Urinary bladder (tissue), 3 donors: ENCODE measurements at regions not wholly inside any gene's neighbourhood (a gene's known extent, or its start where the extent isn't known, plus 50 kb on each side); places are given as distances from the start of the nearest gene placed in this dataset.

Experiments
- DNase-seq: peaks from one replicate; pipeline ENCODE4 v3.0.0-alpha.2; 2015; ENCODE audit errors: extremely low spot score
- H3K27ac ChIP-seq: one replicate; pipeline ENCODE4 v1.5.1; 2013; ENCODE audit warnings: low read depth, mild to moderate bottlenecking, moderate library complexity
- H3K36me3 ChIP-seq: one replicate; pipeline ENCODE4 v1.6.1; 2013; ENCODE audit warnings: mild to moderate bottlenecking, moderate library complexity; ENCODE audit not compliant: insufficient read depth
- H3K4me1 ChIP-seq: one replicate; pipeline ENCODE4 v1.6.1; 2013; ENCODE audit warnings: mild to moderate bottlenecking, moderate library complexity; ENCODE audit not compliant: insufficient read depth
- H3K4me3 ChIP-seq: one replicate; pipeline ENCODE4 v1.5.1; 2013; ENCODE audit warnings: low read depth, low read length
- WGBS: extraction: QIAGEN DNeasy Blood & Tissue Kit; methylation state at CpG from one replicate; pipeline ENCODE4 v1.1.7; 2013; 5-methylcytosine and 5-hydroxymethylcytosine counted together
- donor health status: healthy with polysubstance abuse.
- donor health status: healthy.

DNA sequence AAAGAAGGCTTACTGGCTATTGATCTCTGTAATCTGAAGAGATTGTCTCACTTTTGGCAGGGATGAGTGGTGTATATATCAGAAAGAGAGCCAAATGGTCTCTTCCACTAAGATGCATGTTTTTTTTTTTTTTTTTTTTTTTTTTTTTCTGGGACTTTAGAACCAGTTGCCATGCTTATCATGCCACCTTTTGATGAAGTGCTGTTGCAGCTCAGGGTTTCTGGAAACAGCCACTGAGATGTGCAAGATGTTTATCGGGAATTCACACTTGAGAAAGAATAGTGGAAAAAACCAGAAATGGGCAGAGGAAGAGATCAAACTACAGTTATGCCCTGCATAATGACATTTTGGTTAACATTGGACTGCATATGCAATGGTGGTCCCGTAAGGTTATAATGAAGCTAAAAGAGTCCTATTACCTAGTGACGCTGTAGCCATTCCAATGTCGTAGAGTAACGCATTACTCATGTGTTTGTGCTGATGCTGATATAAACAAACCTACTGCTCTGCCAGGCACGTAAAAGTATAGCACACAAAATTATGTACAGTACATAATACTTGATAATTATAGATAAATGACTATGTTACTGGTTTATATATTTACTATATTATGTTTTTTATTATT is 121.0 kb downstream of the KLF5 start:
- Histone ChIP-seq H3K27ac (no peak overlapping the region), H3K4me3 (no peak overlapping the region), H3K36me3 (no peaks in the 10 kb centered on the region), H3K4me1 (no peaks in the 10 kb centered on the region)
- WGBS: 76% methylated on average over 6 of the region's 6 CpGs
- DNase-seq: no peak

DNA sequence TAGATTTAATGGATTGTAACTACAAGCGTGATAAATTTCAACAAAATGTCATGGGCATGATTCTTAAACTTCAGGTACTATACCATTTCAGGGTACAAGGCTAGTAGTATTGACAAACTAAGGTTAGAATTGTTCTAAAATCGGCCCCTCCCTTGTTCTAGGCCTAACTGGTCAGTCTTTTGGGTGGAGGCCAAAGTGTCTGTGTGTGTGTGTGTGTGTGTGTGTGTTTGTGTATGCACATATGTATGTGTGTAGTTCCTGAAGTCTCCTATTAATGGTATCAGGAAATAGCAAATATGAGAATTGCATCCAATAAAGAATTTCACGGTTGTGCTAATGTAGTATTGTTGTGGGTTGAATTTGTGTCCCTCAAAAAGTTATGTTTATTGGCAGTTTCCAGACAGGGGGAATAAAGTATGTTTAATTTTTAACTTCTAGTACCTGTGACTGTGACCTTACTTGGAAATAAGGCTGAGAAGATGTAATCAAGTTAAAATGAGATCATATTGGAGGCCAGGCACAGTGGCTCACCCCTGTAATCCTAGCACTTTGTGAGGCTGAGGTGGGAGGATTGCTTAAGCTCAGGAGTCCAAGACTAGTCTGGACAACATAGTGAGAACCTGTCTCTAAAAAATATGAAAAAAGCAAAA is 119.2 kb downstream of the KLF5 start:
- H3K36me3 ChIP-seq: no peaks in the 10 kb centered on the region
- no peak overlapping the region for H3K27ac ChIP-seq
- H3K4me1 ChIP-seq: peaks cover 2% of the 10 kb centered on the region
- no peak overlapping the region for H3K4me3 ChIP-seq
- 83% methylated on average over 3 of the region's 3 CpGs for WGBS
- no peak for DNase-seq

GRCh38 chr13:73177017-73177416 is 118.2 kb downstream of the KLF5 start:
- 78% methylated on average over 1 of the region's 1 CpG for WGBS

DNA sequence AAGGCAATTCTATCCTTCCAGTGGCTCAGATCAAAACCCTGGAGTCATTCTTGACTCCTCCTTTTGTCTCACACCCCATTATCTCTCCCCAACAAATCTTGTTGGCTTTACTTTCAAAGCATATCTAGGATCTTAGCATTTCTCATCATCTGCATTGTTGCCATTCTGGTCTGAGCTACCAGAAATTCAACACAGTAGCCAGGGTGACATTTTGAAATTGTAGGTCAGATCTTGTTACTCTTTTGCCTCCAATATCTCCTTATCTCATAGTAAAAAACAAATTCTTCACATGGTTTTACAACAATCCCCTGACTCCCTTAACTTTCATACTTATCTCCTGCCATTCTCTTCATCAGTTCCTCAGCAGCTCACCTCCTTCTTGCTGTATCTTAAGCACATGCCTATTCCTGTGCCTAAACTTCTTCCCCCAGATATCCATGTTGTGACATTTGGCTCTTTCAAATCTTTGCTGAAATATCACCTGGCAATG is 115.8 kb downstream of the KLF5 start:
- no peak overlapping the region for H3K27ac ChIP-seq
- H3K4me3 ChIP-seq: no peak overlapping the region
- H3K4me1 ChIP-seq: peaks cover 2% of the 10 kb centered on the region
- H3K36me3 ChIP-seq: no peaks in the 10 kb centered on the region
- DNase-seq: no peak

More at GRCh38 chr13:73177017-73177416, 118.2 kb downstream of the KLF5 start:
- H3K27ac ChIP-seq: no peak overlapping the region
- no peak overlapping the region for H3K4me3 ChIP-seq
- H3K4me1 ChIP-seq: peaks cover 2% of the 10 kb centered on the region
- no peaks in the 10 kb centered on the region for H3K36me3 ChIP-seq
- DNase-seq: no peak

- H3K4me3 ChIP-seq: no peak overlapping the region
- 88% methylated on average over 3 of the region's 3 CpGs for WGBS
- H3K4me1 ChIP-seq: peaks cover 2% of the 10 kb centered on the region
- H3K36me3 ChIP-seq: no peaks in the 10 kb centered on the region
- peak; percentile 61 for DNase-seq
- no peak overlapping the region for H3K27ac ChIP-seq
Measured at GRCh38 chr13:73173279-73173811, 114.5 kb downstream of the KLF5 start.

GRCh38 chr13:73171926-73172325 is 113.1 kb downstream of the KLF5 start:
- 58% methylated on average over 5 of the region's 5 CpGs for WGBS
- no peak for DNase-seq
- Histone ChIP-seq H3K27ac (peak overlapping the region; percentile 33), H3K4me1 (peaks cover 2% of the 10 kb centered on the region), H3K36me3 (no peaks in the 10 kb centered on the region), H3K4me3 (no peak overlapping the region)

GRCh38 chr13:73171271-73171682 is 112.5 kb downstream of the KLF5 start:
- 64% methylated on average over 5 of the region's 5 CpGs for WGBS
- Histone ChIP-seq H3K4me1 (peaks cover 2% of the 10 kb centered on the region), H3K4me3 (no peak overlapping the region), H3K27ac (peak overlapping the region; percentile 33), H3K36me3 (no peaks in the 10 kb centered on the region)
- DNase-seq: peak; percentile 75

- Histone ChIP-seq H3K36me3 (no peaks in the 10 kb centered on the region), H3K4me3 (no peak overlapping the region), H3K4me1 (peaks cover 2% of the 10 kb centered on the region), H3K27ac (no peak overlapping the region)
- WGBS: 24% methylated on average over 2 of the region's 2 CpGs
- DNase-seq: no peak
Measured at GRCh38 chr13:73169971-73170370, 111.2 kb downstream of the KLF5 start.

DNA sequence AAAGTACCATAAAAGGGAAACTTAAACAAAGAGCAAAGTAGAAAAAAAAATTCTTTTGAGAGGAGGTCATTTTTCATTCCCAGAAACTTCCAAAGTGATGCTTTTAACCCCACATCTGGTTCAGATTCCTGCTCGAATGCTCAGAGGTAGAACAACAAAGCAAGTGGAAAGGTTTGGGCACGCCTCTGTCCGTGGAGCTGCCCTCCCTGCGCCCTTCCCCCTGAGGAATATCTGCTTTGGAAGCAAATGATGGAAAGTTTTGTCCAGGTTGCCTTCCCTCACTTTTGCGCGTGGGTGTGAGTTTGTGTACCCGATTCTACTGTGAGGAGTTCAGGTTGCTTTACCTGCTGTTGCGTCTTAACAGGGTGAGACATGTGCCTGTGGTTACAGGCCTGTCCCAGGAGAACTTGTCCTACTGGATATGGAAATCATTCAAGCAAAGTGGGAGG is 110.2 kb downstream of the KLF5 start:
- Histone ChIP-seq H3K4me1 (peaks cover 2% of the 10 kb centered on the region), H3K27ac (peak overlapping the region; percentile 58), H3K4me3 (no peak overlapping the region), H3K36me3 (no peaks in the 10 kb centered on the region)
- DNase-seq: peak; percentile 25
- 82% methylated on average over 8 of the region's 8 CpGs for WGBS

DNA sequence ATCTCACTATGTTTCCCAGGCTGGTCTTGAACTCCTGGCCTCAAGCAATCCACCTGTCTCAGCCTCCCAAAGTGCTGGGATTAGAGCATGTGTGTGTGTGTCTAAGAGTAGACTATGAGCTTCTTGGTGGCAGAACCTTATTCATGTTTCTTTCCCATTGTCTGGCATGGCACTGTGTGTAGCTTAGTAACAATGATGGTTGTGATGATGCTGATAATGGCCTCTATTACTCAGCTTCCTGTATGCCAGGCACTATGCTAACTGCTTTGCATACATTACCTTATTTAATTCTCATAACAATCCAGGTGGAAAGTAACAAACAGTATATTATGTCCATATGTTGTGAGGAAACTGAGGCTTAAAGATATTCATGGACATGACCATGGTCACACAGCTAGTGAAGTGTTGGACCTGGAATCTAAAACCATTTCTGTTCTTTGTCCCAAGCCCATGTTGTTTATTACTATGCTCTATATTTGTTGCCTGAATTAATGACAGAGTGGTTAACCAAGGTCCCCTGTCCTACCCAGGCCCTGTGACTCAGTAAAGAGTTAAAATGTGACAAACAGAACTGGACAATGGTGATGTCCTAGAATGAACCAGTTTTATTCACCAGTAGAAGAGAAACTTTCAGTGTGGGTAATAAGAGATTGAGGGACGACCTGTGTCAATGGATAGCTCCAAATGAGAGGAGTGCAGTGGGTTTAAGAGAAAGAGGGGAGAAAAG is 109.6 kb downstream of the KLF5 start:
- H3K36me3 ChIP-seq: no peaks in the 10 kb centered on the region
- H3K27ac ChIP-seq: no peak overlapping the region
- no peak overlapping the region for H3K4me3 ChIP-seq
- peaks cover 2% of the 10 kb centered on the region for H3K4me1 ChIP-seq
- 78% methylated on average over 1 of the region's 1 CpG for WGBS
- no peak for DNase-seq

DNA sequence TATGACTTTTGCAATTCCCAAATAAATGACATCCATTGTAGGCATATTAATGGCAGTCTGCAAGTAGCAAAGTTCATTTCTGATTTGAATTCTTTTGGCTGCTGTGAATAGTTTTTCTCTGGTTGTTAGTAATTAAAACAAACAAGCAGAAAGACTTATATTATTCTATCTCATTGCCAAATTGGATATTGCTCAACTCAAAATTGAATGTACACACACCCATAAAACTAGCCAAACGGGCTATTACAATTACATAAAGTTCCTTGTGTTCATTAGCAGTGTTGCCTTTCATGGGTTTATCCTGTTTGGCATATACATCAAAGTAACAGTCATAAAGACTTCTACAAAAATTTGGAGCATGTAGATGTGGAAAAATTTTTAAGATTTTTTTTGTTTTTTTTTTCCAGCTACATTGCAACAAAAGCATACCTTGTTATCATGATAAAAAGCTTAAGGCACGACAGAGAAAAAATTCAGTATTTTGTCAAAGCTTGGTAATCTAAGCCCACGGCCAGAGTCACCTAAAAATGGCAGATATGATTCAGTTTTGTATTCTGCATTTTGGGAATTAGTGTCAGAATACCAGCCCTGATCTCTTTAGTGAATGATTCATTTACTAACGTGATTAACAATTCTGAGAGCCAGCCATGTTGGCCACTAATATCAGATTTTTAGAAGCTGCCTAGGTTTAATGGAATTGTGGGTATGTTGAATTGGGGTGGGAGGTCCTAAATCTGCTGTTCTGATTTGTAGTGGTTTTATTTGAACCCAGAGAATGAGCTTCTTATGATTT is 108.4 kb downstream of the KLF5 start:
- Histone ChIP-seq H3K27ac (no peak overlapping the region), H3K4me3 (no peak overlapping the region), H3K4me1 (no peaks in the 10 kb centered on the region), H3K36me3 (no peaks in the 10 kb centered on the region)
- DNase-seq: no peak
- 50% methylated on average over 4 of the region's 4 CpGs for WGBS

DNA sequence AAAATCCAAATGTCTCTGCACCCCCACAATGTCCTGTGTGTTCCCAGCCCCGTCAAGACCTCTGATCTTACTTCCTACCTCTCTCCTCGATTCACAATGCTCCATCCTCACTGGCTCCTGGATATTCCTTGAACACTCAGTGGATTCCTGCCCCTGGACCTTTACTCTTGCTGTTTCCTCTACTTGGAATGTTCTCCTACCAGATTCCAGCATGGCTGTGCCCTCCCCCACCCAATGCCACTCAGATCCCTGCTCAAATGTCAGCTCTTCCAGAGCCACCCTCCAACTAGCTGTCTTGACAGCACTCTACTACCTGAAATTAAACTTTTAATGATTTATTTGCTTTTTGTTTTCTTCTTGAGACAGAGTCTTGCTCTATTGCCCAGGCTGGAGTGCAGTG is 107.4 kb downstream of the KLF5 start:
- DNase-seq: no peak
- Histone ChIP-seq H3K4me1 (no peaks in the 10 kb centered on the region), H3K36me3 (no peaks in the 10 kb centered on the region), H3K27ac (no peak overlapping the region), H3K4me3 (no peak overlapping the region)
- WGBS: 80% methylated on average over 2 of the region's 2 CpGs
